ENCODE measurements at regions not wholly inside any gene's neighbourhood (a gene's known extent, or its start where the extent isn't known, plus 50 kb on each side); places are given as distances from the start of the nearest gene placed in this dataset.

GRCh38 chr5:165086465-165086864 lies 1581.0 kb downstream of the MAT2B start:
- TF ChIP-seq CTCF (IDR thresholded peaks at IDR 0.05; ENCODE audit: low read length) (no peak), EZH2 (IDR thresholded peaks at IDR 0.05; ENCODE audit: borderline replicate concordance, low read length) (no peak)
- H3K9me3 ChIP-seq (ENCODE audit: low read length), result no peaks in the 10 kb centered on the region
- H4K20me1 ChIP-seq (ENCODE audit: insufficient read depth, low read length), result no peaks in the 10 kb centered on the region
- H3K27ac ChIP-seq (ENCODE audit: low read depth, low read length, poor library complexity, severe bottlenecking), result no peak overlapping the region
- H3K36me3 ChIP-seq (ENCODE audit: insufficient read depth, low read length), result no peaks in the 10 kb centered on the region
- no peaks in the 10 kb centered on the region for H3K9me2 ChIP-seq (ENCODE audit: low read depth, low read length)
- H3K9ac ChIP-seq (ENCODE audit: low read length), result no peak overlapping the region
- H3F3A ChIP-seq (ENCODE audit: insufficient read depth, low read length), result no peaks in the 10 kb centered on the region
- no peaks in the 10 kb centered on the region for H3K4me1 ChIP-seq (ENCODE audit: insufficient read depth, low read length, severe bottlenecking)
- H3K4me3 ChIP-seq (ENCODE audit: low read depth, low read length, poor library complexity, severe bottlenecking), result no peak overlapping the region
- H2AFZ ChIP-seq (ENCODE audit: low read length), result no peak overlapping the region
- no peaks in the 10 kb centered on the region for H3K79me2 ChIP-seq (ENCODE audit: insufficient read depth, low read length)
- H3K27me3 ChIP-seq (ENCODE audit: insufficient read depth, low read length), result no peaks in the 10 kb centered on the region
- no peak overlapping the region for H3K4me2 ChIP-seq (ENCODE audit: low read length)

GRCh38 chr5:165094782-165095181 lies 1589.4 kb downstream of the MAT2B start:
- H3K9ac ChIP-seq (ENCODE audit: low read length), result no peak overlapping the region
- TF ChIP-seq EZH2 (IDR thresholded peaks at IDR 0.05; ENCODE audit: borderline replicate concordance, low read length) (no peak), CTCF (IDR thresholded peaks at IDR 0.05; ENCODE audit: low read length) (no peak)
- no peak overlapping the region for H3K4me2 ChIP-seq (ENCODE audit: low read length)
- no peaks in the 10 kb centered on the region for H3K9me2 ChIP-seq (ENCODE audit: low read depth, low read length)
- no peaks in the 10 kb centered on the region for H3F3A ChIP-seq (ENCODE audit: insufficient read depth, low read length)
- H3K4me1 ChIP-seq (ENCODE audit: insufficient read depth, low read length, severe bottlenecking), result no peaks in the 10 kb centered on the region
- H3K9me3 ChIP-seq (ENCODE audit: low read length), result no peaks in the 10 kb centered on the region
- no peaks in the 10 kb centered on the region for H3K36me3 ChIP-seq (ENCODE audit: insufficient read depth, low read length)
- no peak overlapping the region for H3K4me3 ChIP-seq (ENCODE audit: low read depth, low read length, poor library complexity, severe bottlenecking)
- no peaks in the 10 kb centered on the region for H3K79me2 ChIP-seq (ENCODE audit: insufficient read depth, low read length)
- H4K20me1 ChIP-seq (ENCODE audit: insufficient read depth, low read length), result no peaks in the 10 kb centered on the region
- H3K27ac ChIP-seq (ENCODE audit: low read depth, low read length, poor library complexity, severe bottlenecking), result no peak overlapping the region
- no peaks in the 10 kb centered on the region for H3K27me3 ChIP-seq (ENCODE audit: insufficient read depth, low read length)
- no peak overlapping the region for H2AFZ ChIP-seq (ENCODE audit: low read length)

- H3K27ac ChIP-seq (ENCODE audit: low read depth, low read length, poor library complexity, severe bottlenecking), result no peak overlapping the region
- no peak overlapping the region for H3K9ac ChIP-seq (ENCODE audit: low read length)
- H3K9me2 ChIP-seq (ENCODE audit: low read depth, low read length), result no peaks in the 10 kb centered on the region
- no peaks in the 10 kb centered on the region for H3K9me3 ChIP-seq (ENCODE audit: low read length)
- no peaks in the 10 kb centered on the region for H3K4me1 ChIP-seq (ENCODE audit: insufficient read depth, low read length, severe bottlenecking)
- no peak overlapping the region for H3K4me3 ChIP-seq (ENCODE audit: low read depth, low read length, poor library complexity, severe bottlenecking)
- no peak overlapping the region for H2AFZ ChIP-seq (ENCODE audit: low read length)
- no peaks in the 10 kb centered on the region for H3F3A ChIP-seq (ENCODE audit: insufficient read depth, low read length)
- no peaks in the 10 kb centered on the region for H3K79me2 ChIP-seq (ENCODE audit: insufficient read depth, low read length)
- no peak for TF ChIP-seq CTCF (IDR thresholded peaks at IDR 0.05; ENCODE audit: low read length)
- no peak for TF ChIP-seq EZH2 (IDR thresholded peaks at IDR 0.05; ENCODE audit: borderline replicate concordance, low read length)
- H3K4me2 ChIP-seq (ENCODE audit: low read length), result no peak overlapping the region
- no peaks in the 10 kb centered on the region for H4K20me1 ChIP-seq (ENCODE audit: insufficient read depth, low read length)
- H3K36me3 ChIP-seq (ENCODE audit: insufficient read depth, low read length), result no peaks in the 10 kb centered on the region
- H3K27me3 ChIP-seq (ENCODE audit: insufficient read depth, low read length), result no peaks in the 10 kb centered on the region
Observed at GRCh38 chr5:165101709-165102108, 1596.3 kb downstream of the MAT2B start.
